RKO (cell line): ENCODE measurements at regions not wholly inside any gene's neighbourhood (a gene's known extent, or its start where the extent isn't known, plus 50 kb on each side); places are given as distances from the start of the nearest gene placed in this dataset.
"Not testable (repeated sequence)": the region's sequence is repeated elsewhere in the genome, so short reads cannot be mapped to it uniquely, and the experiment has no call there.

Source experiments
- DNase-seq: peaks from one replicate; pipeline ENCODE4 v3.0.0-alpha.2; 2016; ENCODE audit warnings: low spot score

- DNase-seq, result no peak
Observed at GRCh38 chr9:97773091-97773490, 76.0 kb upstream of the XPA start.

- DNase-seq, result no peak
Observed at GRCh38 chr9:97773723-97774122, 76.6 kb upstream of the XPA start.

GRCh38 chr9:97774673-97775072, 77.5 kb upstream of the XPA start:
- DNase-seq, result no peak

- not testable (repeated sequence) for DNase-seq
Observed at GRCh38 chr9:97778740-97779139, 74.3 kb upstream of the FOXE1 start.

GRCh38 chr9:97779608-97780007, 73.4 kb upstream of the FOXE1 start:
- no peak for DNase-seq

GRCh38 chr9:97781902-97782301, 71.1 kb upstream of the FOXE1 start:
- DNase-seq, result no peak

GRCh38 chr9:97786341-97786740, 66.7 kb upstream of the FOXE1 start:
- peak; percentile 51 for DNase-seq

GRCh38 chr9:97787551-97787950, 65.5 kb upstream of the FOXE1 start:
- no peak for DNase-seq

- no peak for DNase-seq
Observed at GRCh38 chr9:97788763-97789663, 64.0 kb upstream of the FOXE1 start.

- DNase-seq, result no peak
Observed at GRCh38 chr9:97790542-97790941, 62.5 kb upstream of the FOXE1 start.

- DNase-seq, result no peak
Observed at GRCh38 chr9:97791542-97791941, 61.5 kb upstream of the FOXE1 start.

- DNase-seq, result no peak
Observed at GRCh38 chr9:97793067-97793466, 60.0 kb upstream of the FOXE1 start.

GRCh38 chr9:97794666-97795065, 58.4 kb upstream of the FOXE1 start:
- no peak for DNase-seq

GRCh38 chr9:97796176-97796575, 56.9 kb upstream of the FOXE1 start:
- DNase-seq, result not testable (repeated sequence)

- DNase-seq, result no peak
Observed at GRCh38 chr9:97801180-97801579, 51.8 kb upstream of the FOXE1 start.

GRCh38 chr9:97802276-97802675, 50.8 kb upstream of the FOXE1 start:
- peak; percentile 92 for DNase-seq

- DNase-seq, result peak; percentile 79
Observed at GRCh38 chr9:97803167-97804058, 49.6 kb upstream of the FOXE1 start.
